SU-DHL-6 (cell line): ENCODE measurements at regions not wholly inside any gene's neighbourhood (a gene's known extent, or its start where the extent isn't known, plus 50 kb on each side); places are given as distances from the start of the nearest gene placed in this dataset.

Source experiments
- EZH2phosphoT487 ChIP-seq: fragments of 200-600 bp; sonication (generic), shearing (Covaris generic); conservative IDR thresholded peaks from 2 replicates; pipeline ENCODE4 v1.6.1; 2018; ENCODE audit warnings: mild to moderate bottlenecking, antibody characterized with exemption, low read length, moderate library complexity, mixed read lengths
- TF ChIP-seq, protein P1 (sequence below): fragments of 200-600 bp; sonication (generic); IDR thresholded peaks from one replicate; pipeline ENCODE4 v1.5.1; 2017; ENCODE audit warnings: antibody characterized with exemption, mild to moderate bottlenecking, low read length, moderate library complexity; ENCODE audit not compliant: insufficient read depth, poor library complexity, severe bottlenecking

DNA sequence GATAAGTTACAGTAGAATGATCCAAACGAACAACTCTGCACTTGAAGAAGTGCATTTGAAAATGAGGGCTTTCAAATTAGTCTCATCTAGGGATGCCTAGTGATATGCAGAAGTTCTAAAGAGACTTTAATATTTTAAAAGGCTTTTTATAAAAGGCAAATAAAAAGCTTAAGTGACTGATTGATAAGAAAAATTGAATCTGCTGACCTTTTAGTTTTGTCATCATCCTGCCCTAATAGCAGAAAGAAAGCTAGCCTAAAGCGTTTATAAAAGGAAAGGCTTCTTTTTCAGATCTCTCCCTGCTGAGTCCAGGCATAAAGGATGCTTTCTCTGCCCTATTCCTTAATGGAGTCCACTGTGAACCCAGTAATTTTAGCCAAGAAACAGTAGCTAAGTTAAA lies 72.7 kb upstream of the ALDH1L1 start:
- TF ChIP-seq, protein P1, sequence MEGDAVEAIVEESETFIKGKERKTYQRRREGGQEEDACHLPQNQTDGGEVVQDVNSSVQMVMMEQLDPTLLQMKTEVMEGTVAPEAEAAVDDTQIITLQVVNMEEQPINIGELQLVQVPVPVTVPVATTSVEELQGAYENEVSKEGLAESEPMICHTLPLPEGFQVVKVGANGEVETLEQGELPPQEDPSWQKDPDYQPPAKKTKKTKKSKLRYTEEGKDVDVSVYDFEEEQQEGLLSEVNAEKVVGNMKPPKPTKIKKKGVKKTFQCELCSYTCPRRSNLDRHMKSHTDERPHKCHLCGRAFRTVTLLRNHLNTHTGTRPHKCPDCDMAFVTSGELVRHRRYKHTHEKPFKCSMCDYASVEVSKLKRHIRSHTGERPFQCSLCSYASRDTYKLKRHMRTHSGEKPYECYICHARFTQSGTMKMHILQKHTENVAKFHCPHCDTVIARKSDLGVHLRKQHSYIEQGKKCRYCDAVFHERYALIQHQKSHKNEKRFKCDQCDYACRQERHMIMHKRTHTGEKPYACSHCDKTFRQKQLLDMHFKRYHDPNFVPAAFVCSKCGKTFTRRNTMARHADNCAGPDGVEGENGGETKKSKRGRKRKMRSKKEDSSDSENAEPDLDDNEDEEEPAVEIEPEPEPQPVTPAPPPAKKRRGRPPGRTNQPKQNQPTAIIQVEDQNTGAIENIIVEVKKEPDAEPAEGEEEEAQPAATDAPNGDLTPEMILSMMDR: no peak
- no peak for TF ChIP-seq EZH2phosphoT487
